ENCODE measurements at regions not wholly inside any gene's neighbourhood (a gene's known extent, or its start where the extent isn't known, plus 50 kb on each side); places are given as distances from the start of the nearest gene placed in this dataset.

- no peak for DNase-seq
Observed at GRCh38 chr11:116096272-116096995, 592.2 kb upstream of the CADM1 start.

GRCh38 chr11:116093481-116094270 is 589.5 kb upstream of the CADM1 start:
- no peak for DNase-seq

- DNase-seq = no peak
Observed at GRCh38 chr11:116093065-116093464, 588.9 kb upstream of the CADM1 start.

GRCh38 chr11:116086426-116086825 is 582.2 kb upstream of the CADM1 start:
- no peak for DNase-seq

- DNase-seq = no peak
Observed at GRCh38 chr11:116085031-116085635, 580.9 kb upstream of the CADM1 start.

GRCh38 chr11:116084511-116084910 is 580.3 kb upstream of the CADM1 start:
- no peak for DNase-seq

- DNase-seq = no peak
Observed at GRCh38 chr11:116082256-116082655, 578.0 kb upstream of the CADM1 start.

- no peak for DNase-seq
Observed at GRCh38 chr11:116079580-116079979, 575.4 kb upstream of the CADM1 start.

GRCh38 chr11:116078101-116078591 is 573.9 kb upstream of the CADM1 start:
- no peak for DNase-seq

GRCh38 chr11:116077092-116077491 is 572.9 kb upstream of the CADM1 start:
- no peak for DNase-seq

- DNase-seq = peak in 1 of 5 donors; percentile 1
Observed at GRCh38 chr11:116073854-116074837, 569.9 kb upstream of the CADM1 start.

- DNase-seq = no peak
Observed at GRCh38 chr11:116072601-116073410, 568.6 kb upstream of the CADM1 start.

- no peak for DNase-seq
Observed at GRCh38 chr11:116072133-116072532, 567.9 kb upstream of the CADM1 start.

- no peak for DNase-seq
Observed at GRCh38 chr11:116071241-116071640, 567.0 kb upstream of the CADM1 start.

- no peak for DNase-seq
Observed at GRCh38 chr11:116070520-116070919, 566.3 kb upstream of the CADM1 start.

GRCh38 chr11:116066777-116067176 is 562.6 kb upstream of the CADM1 start:
- no peak for DNase-seq

GRCh38 chr11:116065986-116066385 is 561.8 kb upstream of the CADM1 start:
- no peak for DNase-seq

GRCh38 chr11:116065191-116065895 is 561.1 kb upstream of the CADM1 start:
- no peak for DNase-seq

- no peak for DNase-seq
Observed at GRCh38 chr11:116062490-116063171, 558.4 kb upstream of the CADM1 start.

- DNase-seq = no peak
Observed at GRCh38 chr11:116062129-116062489, 557.9 kb upstream of the CADM1 start.

All from T-helper 1 cell (primary cell).